CD4-positive, CD25-positive, alpha-beta regulatory T cell (primary cell): ENCODE measurements at regions not wholly inside any gene's neighbourhood (a gene's known extent, or its start where the extent isn't known, plus 50 kb on each side); places are given as distances from the start of the nearest gene placed in this dataset.

ENCODE experiments used
- ATAC-seq, 2 donors: fragments of 150-1000 bp; cut with Tn5 transposase; one replicate each; pipeline ENCODE4 v1.10.0; 2021; ENCODE audit warnings: low read depth in 2 of 2, moderate number of reproducible peaks in 2 of 2, moderate library complexity in 1 of 2
- DNase-seq, 3 donors: peaks; one replicate each; pipeline versions ENCODE4 v3.0.0 to v3.0.0-alpha.2; 2012 to 2022; ENCODE audit warnings: mixed read lengths in 1 of 3
- H3K27ac ChIP-seq: one replicate; pipeline ENCODE4 v1.7.0; 2013; ENCODE audit warnings: mild to moderate bottlenecking, low read length; ENCODE audit not compliant: insufficient read depth, poor library complexity, severe bottlenecking
- H3K27me3 ChIP-seq: one replicate; pipeline ENCODE4 v1.7.0; 2013; ENCODE audit warnings: low read length; ENCODE audit not compliant: control insufficient read depth, insufficient read depth
- H3K36me3 ChIP-seq: one replicate; pipeline ENCODE4 v1.7.0; 2013; ENCODE audit warnings: mild to moderate bottlenecking, low read length, moderate library complexity; ENCODE audit not compliant: control insufficient read depth, insufficient read depth
- H3K4me1 ChIP-seq: 2 replicates; pipeline ENCODE4 v1.7.0; 2013; ENCODE audit warnings: mild to moderate bottlenecking, low read length; ENCODE audit not compliant: insufficient read depth, control insufficient read depth, poor library complexity, severe bottlenecking
- H3K4me3 ChIP-seq: one replicate; pipeline ENCODE4 v1.7.0; 2013; ENCODE audit warnings: low read depth, mild to moderate bottlenecking, low read length, moderate library complexity
- H3K9me3 ChIP-seq, 2 experiments: 1 replicate in 1 of 2; 2 replicates in 1 of 2; pipeline ENCODE4 v1.7.0; 2013; ENCODE audit warnings: low read length in 2 of 2, mild to moderate bottlenecking in 1 of 2, moderate library complexity in 1 of 2; ENCODE audit not compliant: control insufficient read depth in 2 of 2
- H3K27ac Mint-ChIP-seq, 3 donors: one replicate each; pipeline ENCODE4 v1.8.0; 2020 to 2022; ENCODE audit warnings: mild to moderate bottlenecking in 3 of 3, mixed read lengths in 3 of 3, moderate library complexity in 2 of 3
- H3K27me3 Mint-ChIP-seq: one replicate; pipeline ENCODE4 v1.8.0; 2022; ENCODE audit warnings: mild to moderate bottlenecking, mixed read lengths
- H3K36me3 Mint-ChIP-seq: one replicate; pipeline ENCODE4 v1.8.0; 2020; ENCODE audit warnings: mixed read lengths
- H3K4me1 Mint-ChIP-seq, 4 donors: one replicate each; pipeline ENCODE4 v1.8.0; 2020 to 2022; ENCODE audit warnings: mixed read lengths in 4 of 4, mild to moderate bottlenecking in 1 of 4
- H3K4me3 Mint-ChIP-seq, 4 donors: one replicate each; pipeline ENCODE4 v1.8.0; 2020 to 2022; ENCODE audit warnings: mild to moderate bottlenecking in 4 of 4, mixed read lengths in 4 of 4, moderate library complexity in 3 of 4
- H3K9me3 Mint-ChIP-seq, 7 donors: one replicate each; pipeline ENCODE4 v1.8.0; 2020 to 2022; ENCODE audit warnings: mixed read lengths in 7 of 7, mild to moderate bottlenecking in 3 of 7, moderate library complexity in 2 of 7

DNA sequence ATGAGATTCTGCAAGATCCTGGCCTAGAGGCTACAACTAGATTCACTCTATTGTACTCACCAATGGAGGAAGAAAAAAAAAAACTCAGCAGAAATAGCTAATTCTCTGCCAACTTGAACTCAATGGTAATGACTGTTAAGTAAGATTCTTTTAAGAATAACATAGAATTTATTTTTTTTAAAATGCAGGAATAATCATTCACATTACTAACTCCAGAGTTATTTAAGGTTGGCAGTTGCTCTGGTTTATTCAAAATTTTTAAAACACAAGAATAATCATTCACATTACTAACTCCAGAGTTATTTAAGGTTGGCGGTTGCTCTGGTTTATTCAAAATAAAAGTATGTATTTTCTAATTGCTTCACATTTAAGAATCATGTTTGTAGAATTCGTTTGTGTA is 1071.9 kb downstream of the IGSF11 start:
- H3K27me3 ChIP-seq = no peaks in the 10 kb centered on the region
- H3K4me1 Mint-ChIP-seq = no peaks in the 10 kb centered on the region
- peaks cover 2 to 11% (median 7%) of the 10 kb centered on the region in 7 donors for H3K9me3 Mint-ChIP-seq
- no peak overlapping the region for H3K4me3 Mint-ChIP-seq
- H3K36me3 Mint-ChIP-seq = no peaks in the 10 kb centered on the region
- no peaks in the 10 kb centered on the region for H3K9me3 ChIP-seq
- DNase-seq (no peak), ATAC-seq (no peak)
- H3K4me1 ChIP-seq = no peaks in the 10 kb centered on the region
- H3K27ac Mint-ChIP-seq = no peak overlapping the region
- H3K36me3 ChIP-seq = no peaks in the 10 kb centered on the region
- H3K4me3 ChIP-seq = no peak overlapping the region
- H3K27me3 Mint-ChIP-seq = no peaks in the 10 kb centered on the region
- no peak overlapping the region for H3K27ac ChIP-seq

DNA sequence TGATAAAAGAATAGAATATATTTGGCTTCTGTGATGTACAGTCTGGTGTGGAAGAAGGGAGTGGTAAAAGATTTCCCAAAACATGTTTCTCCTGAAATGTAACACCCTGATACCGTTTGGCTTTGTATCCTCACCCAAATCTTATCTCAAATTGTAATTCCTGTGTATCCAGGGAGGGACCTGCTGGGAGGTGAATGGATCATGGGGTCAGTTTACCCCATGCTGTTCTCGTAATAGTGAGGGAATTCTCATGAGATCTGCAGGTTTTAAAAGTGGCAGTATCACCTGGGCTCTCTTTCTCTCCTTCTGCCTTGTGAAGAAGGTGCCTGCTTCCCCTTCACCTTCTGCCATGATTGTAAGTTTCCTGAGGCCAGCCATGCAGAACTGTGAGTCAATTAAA is 1070.8 kb downstream of the IGSF11 start:
- H3K4me1 Mint-ChIP-seq = no peaks in the 10 kb centered on the region
- Histone ChIP-seq H3K9me3 (no peaks in the 10 kb centered on the region), H3K4me3 (no peak overlapping the region), H3K36me3 (no peaks in the 10 kb centered on the region), H3K27me3 (no peaks in the 10 kb centered on the region), H3K27ac (no peak overlapping the region), H3K4me1 (no peaks in the 10 kb centered on the region)
- no peaks in the 10 kb centered on the region for H3K36me3 Mint-ChIP-seq
- DNase-seq (no peak), ATAC-seq (no peak)
- H3K27ac Mint-ChIP-seq = no peak overlapping the region
- peaks cover 0 to 8% (median 7%) of the 10 kb centered on the region in 7 donors for H3K9me3 Mint-ChIP-seq
- no peak overlapping the region for H3K4me3 Mint-ChIP-seq
- H3K27me3 Mint-ChIP-seq = no peaks in the 10 kb centered on the region

DNA sequence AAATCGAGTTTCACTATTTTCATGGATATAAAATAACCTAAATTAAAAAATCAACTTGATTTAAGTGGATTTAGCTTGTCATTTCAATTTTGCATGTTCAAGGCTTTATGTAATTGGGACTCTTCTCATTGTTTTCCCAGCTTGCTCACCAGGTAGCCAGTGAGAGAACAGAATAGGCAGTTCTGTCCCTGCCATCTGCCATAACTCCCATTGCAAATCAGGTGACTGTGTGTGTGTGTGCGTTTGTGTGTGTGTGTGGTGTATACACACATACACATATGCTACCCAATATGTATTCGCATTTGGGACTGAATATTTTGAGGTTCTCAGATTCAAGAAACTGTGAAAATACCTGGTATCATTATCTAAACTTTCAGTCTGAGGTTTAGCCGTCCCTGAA is 1069.8 kb downstream of the IGSF11 start:
- Histone ChIP-seq H3K9me3 (no peaks in the 10 kb centered on the region), H3K4me1 (no peaks in the 10 kb centered on the region), H3K27me3 (no peaks in the 10 kb centered on the region), H3K36me3 (no peaks in the 10 kb centered on the region), H3K27ac (no peak overlapping the region), H3K4me3 (no peak overlapping the region)
- peaks cover 0 to 6% (median 4%) of the 10 kb centered on the region in 7 donors for H3K9me3 Mint-ChIP-seq
- H3K4me3 Mint-ChIP-seq = no peak overlapping the region
- no peaks in the 10 kb centered on the region for H3K36me3 Mint-ChIP-seq
- no peak for DNase-seq
- no peak for ATAC-seq
- no peak overlapping the region for H3K27ac Mint-ChIP-seq
- no peaks in the 10 kb centered on the region for H3K4me1 Mint-ChIP-seq
- no peaks in the 10 kb centered on the region for H3K27me3 Mint-ChIP-seq

DNA sequence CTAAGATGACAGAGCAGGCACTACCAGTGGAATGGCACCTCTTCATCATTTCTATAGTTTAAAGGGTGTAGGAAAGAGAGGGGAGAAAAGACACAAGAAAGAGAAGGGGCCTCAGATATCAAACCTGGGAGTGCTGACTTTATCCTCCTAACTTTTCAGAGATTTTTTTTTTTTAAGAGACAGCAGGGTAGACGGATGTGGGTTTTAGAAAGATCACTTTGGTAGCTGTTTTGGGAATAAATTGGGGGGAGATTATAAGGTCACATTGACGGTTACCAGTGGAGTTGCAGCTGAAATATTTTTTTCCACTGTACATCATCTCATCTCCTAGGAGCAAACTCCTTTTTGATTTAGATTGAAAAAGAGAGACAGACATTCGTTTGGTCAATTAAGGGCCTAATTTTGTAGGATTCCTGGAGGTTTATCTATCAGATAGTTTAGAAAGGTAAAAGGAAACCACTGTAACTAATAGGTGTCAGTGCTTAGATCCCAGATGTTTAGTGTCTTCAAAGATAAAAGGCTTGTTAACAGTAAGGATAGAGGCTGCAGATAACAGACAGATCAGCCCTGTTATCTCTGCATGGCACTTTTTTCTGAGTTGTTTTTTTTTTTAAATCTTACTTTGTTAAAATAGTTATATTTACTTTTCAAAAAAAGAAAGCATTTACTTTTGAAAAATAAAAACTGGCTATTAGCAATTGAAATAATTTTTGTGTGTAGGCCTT is 1057.0 kb downstream of the IGSF11 start:
- Histone ChIP-seq H3K4me1 (no peaks in the 10 kb centered on the region), H3K27ac (no peak overlapping the region), H3K27me3 (no peaks in the 10 kb centered on the region), H3K9me3 (peaks cover 0 to 5% of the 10 kb centered on the region in 2 experiments), H3K4me3 (no peak overlapping the region), H3K36me3 (no peaks in the 10 kb centered on the region)
- Mint-ChIP-seq H3K4me1 (no peaks in the 10 kb centered on the region), H3K4me3 (no peak overlapping the region), H3K9me3 (peaks cover 0 to 3% (median 0%) of the 10 kb centered on the region in 7 donors), H3K36me3 (no peaks in the 10 kb centered on the region), H3K27ac (no peak overlapping the region), H3K27me3 (no peaks in the 10 kb centered on the region)
- DNase-seq = no peak
- ATAC-seq = no peak

DNA sequence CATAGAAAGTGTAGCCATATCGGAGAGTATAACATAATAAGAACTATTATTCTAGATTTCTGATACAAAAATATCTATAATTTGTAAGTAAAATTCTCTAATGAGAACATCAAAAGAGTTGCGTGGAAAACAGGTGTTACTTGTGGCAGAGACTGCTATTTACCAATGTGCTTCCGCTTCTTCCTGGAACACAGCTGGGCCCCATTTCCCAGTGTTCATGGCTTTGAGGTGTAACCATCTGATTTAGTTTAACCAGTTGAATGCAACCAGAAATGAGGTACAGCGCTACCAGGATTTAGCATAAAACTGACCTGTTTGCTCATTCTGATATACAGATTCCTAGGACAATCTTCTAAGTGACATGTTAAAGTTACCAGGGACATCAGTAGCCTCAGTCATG is 1055.2 kb downstream of the IGSF11 start:
- Mint-ChIP-seq H3K9me3 (peaks cover 0 to 7% (median 1%) of the 10 kb centered on the region in 7 donors), H3K27me3 (no peaks in the 10 kb centered on the region), H3K4me1 (no peaks in the 10 kb centered on the region), H3K36me3 (no peaks in the 10 kb centered on the region), H3K27ac (no peak overlapping the region), H3K4me3 (no peak overlapping the region)
- H3K36me3 ChIP-seq = no peaks in the 10 kb centered on the region
- DNase-seq (no peak), ATAC-seq (no peak)
- no peak overlapping the region for H3K27ac ChIP-seq
- no peaks in the 10 kb centered on the region for H3K27me3 ChIP-seq
- no peak overlapping the region for H3K4me3 ChIP-seq
- H3K4me1 ChIP-seq = no peaks in the 10 kb centered on the region
- peaks cover 0 to 5% of the 10 kb centered on the region in 2 experiments for H3K9me3 ChIP-seq

DNA sequence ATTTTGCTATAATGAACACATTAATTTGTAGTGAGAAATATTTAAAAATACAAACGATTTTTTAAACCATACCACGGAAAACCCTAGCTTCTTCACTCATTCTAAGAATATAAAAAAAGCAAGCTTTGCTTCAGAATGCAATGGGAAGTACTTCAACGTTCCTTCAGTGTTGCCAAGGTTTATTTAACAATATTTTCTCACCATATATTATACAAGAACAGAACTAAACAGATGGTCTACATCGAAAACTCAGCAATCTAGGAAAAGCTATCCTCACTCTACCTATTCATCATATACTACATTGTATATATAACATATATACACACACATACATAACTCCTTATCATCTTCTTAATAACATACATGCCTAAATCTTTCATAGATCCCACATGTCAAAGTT is 1047.4 kb downstream of the IGSF11 start:
- Histone ChIP-seq H3K4me3 (no peak overlapping the region), H3K27ac (no peak overlapping the region), H3K4me1 (no peaks in the 10 kb centered on the region), H3K9me3 (no peaks in the 10 kb centered on the region), H3K36me3 (no peaks in the 10 kb centered on the region), H3K27me3 (no peaks in the 10 kb centered on the region)
- Mint-ChIP-seq H3K4me1 (no peaks in the 10 kb centered on the region), H3K27me3 (no peaks in the 10 kb centered on the region), H3K36me3 (no peaks in the 10 kb centered on the region), H3K9me3 (peaks cover 0 to 7% (median 3%) of the 10 kb centered on the region in 7 donors), H3K4me3 (no peak overlapping the region), H3K27ac (no peak overlapping the region)
- ATAC-seq (no peak), DNase-seq (no peak)

DNA sequence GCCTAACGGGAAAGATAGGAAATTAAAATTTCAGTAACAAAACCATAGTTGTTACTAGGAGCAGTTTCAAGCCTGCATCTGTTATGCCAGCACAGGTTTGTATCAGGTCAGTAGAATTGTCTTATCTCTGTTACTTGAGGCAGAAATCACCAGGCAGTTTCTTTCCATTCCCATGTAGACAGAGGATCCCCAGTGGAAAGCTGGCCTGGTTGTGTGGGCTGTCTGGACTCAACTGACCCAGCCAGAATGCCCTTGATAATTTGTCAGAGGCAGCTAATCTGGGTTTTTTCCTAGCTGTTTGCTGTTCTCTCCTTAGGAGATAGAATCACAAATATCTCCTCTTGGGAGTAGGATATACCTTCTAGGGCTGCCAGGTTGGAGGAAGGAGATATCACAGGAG is 1044.7 kb downstream of the IGSF11 start:
- DNase-seq = no peak
- Mint-ChIP-seq H3K9me3 (peaks cover 0 to 5% (median 0%) of the 10 kb centered on the region in 7 donors), H3K4me1 (no peaks in the 10 kb centered on the region), H3K27me3 (no peaks in the 10 kb centered on the region), H3K27ac (no peak overlapping the region), H3K36me3 (no peaks in the 10 kb centered on the region), H3K4me3 (no peak overlapping the region)
- Histone ChIP-seq H3K36me3 (no peaks in the 10 kb centered on the region), H3K4me3 (no peak overlapping the region), H3K4me1 (no peaks in the 10 kb centered on the region), H3K27me3 (no peaks in the 10 kb centered on the region), H3K27ac (no peak overlapping the region), H3K9me3 (no peaks in the 10 kb centered on the region)
- ATAC-seq = no peak

DNA sequence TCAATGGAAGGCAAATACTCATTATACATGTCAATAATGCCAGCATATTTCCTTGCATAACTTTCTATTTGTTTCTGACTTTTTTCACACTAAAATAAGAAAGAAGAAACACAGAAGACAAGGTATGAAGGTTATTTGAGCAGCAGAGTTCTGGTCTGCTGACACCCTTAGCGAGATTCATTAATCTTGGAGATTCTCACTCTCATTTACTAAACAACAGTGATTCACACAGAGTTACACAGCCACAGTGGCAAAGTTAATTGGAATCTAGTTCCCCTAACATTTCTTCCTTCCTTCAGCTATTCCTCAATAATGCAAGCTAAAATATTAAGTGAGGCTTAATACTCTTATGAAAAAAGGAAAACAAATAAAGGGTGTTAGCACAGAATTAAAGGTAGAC is 1044.0 kb downstream of the IGSF11 start:
- Mint-ChIP-seq H3K27ac (no peak overlapping the region), H3K4me3 (no peak overlapping the region), H3K4me1 (no peaks in the 10 kb centered on the region), H3K9me3 (peaks cover 0 to 5% (median 0%) of the 10 kb centered on the region in 7 donors), H3K36me3 (no peaks in the 10 kb centered on the region), H3K27me3 (no peaks in the 10 kb centered on the region)
- DNase-seq (no peak), ATAC-seq (no peak)
- no peaks in the 10 kb centered on the region for H3K4me1 ChIP-seq
- no peak overlapping the region for H3K4me3 ChIP-seq
- no peaks in the 10 kb centered on the region for H3K36me3 ChIP-seq
- H3K9me3 ChIP-seq = no peaks in the 10 kb centered on the region
- H3K27me3 ChIP-seq = no peaks in the 10 kb centered on the region
- H3K27ac ChIP-seq = no peak overlapping the region
